ENCODE measurements at regions not wholly inside any gene's neighbourhood (a gene's known extent, or its start where the extent isn't known, plus 50 kb on each side); places are given as distances from the start of the nearest gene placed in this dataset.
A peak's percentile ranks its signal among the peaks of the same experiment; 100 is the strongest.

DNA sequence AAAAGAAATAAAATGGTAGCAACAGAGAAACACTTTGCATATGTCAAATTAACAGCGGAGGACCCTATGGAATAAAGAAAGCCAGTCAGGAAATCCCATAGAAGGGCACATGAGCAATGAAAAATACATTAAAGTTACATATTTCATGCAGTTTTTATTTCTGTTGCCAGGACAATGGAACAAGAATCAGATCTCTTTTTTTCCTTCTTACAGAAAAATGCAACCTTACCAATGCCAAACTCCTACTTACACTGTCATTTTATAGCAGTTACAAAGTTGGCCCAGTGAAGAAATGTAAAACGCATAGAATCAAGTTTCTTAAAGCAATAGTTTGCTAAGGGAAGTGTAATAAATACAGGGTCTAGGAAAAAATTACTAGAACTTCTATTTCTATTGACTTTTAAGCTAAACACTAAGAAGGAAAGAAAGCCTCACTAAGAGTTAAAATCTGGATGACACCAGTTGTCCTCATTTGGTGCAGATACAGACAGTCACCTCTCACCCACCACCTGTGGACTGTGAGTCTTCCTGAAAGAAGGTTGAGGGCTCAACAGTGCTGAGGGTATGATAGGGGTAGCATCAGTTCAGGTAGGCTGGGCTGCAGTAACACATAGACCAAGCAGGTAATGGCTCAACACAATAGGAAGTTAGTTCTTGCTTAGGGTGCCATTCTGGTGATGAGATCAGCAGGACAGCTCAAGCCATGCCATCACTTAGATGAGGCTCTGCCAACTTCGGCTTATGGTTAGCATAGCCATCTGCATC lies 224.6 kb downstream of the ANAPC10 start:
- no peaks in the 10 kb centered on the region for H3K9me3 ChIP-seq
- H3K36me3 ChIP-seq, result no peaks in the 10 kb centered on the region
- DNase-seq, result no peak
- no peak overlapping the region for H3K4me3 ChIP-seq
- no peaks in the 10 kb centered on the region for H3K27me3 ChIP-seq

GRCh38 chr4:144894573-144894972 lies 203.4 kb downstream of the ANAPC10 start:
- Histone ChIP-seq H3K36me3 (no peaks in the 10 kb centered on the region), H3K9me3 (no peaks in the 10 kb centered on the region), H3K4me3 (no peak overlapping the region), H3K27me3 (no peaks in the 10 kb centered on the region)
- peak; percentile 60 for DNase-seq

GRCh38 chr4:144899393-144899792 lies 198.6 kb downstream of the ANAPC10 start:
- Histone ChIP-seq H3K9me3 (no peaks in the 10 kb centered on the region), H3K4me3 (no peak overlapping the region), H3K36me3 (no peaks in the 10 kb centered on the region), H3K27me3 (no peaks in the 10 kb centered on the region)
- DNase-seq, result no peak

- H3K27me3 ChIP-seq, result no peaks in the 10 kb centered on the region
- H3K9me3 ChIP-seq, result no peaks in the 10 kb centered on the region
- DNase-seq, result no peak
- no peak overlapping the region for H3K4me3 ChIP-seq
- no peaks in the 10 kb centered on the region for H3K36me3 ChIP-seq
Measured at GRCh38 chr4:144901141-144901540, 196.9 kb downstream of the ANAPC10 start.

DNA sequence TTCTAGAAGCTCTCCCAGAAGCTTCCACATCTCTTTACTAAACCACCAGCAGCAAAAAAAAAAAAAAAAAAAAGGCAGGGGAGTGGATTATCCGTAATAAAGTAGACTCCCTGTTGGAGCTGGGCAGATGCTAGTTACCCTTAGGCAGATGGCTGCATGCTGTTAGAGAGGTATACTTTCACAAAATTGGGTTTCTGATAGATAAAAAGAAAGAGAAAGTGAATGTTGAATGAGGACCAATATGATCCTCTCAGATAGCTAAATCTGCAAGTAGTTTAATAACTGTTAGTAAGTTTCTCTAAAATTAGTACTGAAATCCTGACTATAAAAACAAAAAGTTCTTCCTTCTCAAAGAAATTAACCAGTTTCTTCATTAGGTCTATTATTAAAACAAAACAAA lies 195.4 kb downstream of the ANAPC10 start:
- Histone ChIP-seq H3K4me3 (no peak overlapping the region), H3K27me3 (no peaks in the 10 kb centered on the region), H3K36me3 (no peaks in the 10 kb centered on the region), H3K9me3 (no peaks in the 10 kb centered on the region)
- DNase-seq, result no peak

DNA sequence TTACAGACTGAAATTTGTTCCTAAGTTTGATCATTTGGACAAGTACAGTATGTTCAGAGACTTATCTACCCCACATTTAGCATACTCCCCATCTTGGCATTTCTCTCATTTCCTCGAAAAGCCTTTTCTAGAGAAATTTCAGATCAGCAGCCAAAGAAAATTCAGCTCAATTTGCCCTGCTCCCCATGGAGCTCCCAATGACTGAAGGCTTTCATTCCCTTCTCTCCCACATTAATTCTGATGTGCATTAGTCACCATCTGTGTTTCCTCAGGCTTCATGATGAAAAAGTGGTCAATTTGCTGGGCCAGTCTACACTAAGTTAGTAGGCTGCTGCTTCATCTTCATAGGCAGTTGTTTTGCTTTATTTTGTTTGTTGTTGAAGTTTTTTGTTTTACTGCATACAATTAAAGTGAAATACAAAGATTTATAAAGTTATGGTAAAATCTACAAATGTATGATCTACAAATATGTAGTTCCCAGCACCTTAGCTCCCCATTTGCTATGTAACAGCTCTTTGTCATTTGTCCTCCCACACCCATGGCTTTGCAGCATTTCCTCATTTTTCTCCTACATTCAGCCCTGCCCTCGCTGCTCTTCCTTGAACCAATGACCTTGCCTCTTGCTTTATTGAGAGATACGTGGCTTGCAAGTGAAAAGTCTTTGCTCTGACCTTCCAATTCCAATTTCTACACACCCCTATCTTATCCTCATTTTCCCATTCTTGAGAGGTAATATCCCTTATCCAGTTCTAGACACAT lies 193.9 kb downstream of the ANAPC10 start:
- Histone ChIP-seq H3K4me3 (no peak overlapping the region), H3K36me3 (no peaks in the 10 kb centered on the region), H3K27me3 (no peaks in the 10 kb centered on the region), H3K9me3 (no peaks in the 10 kb centered on the region)
- no peak for DNase-seq

GRCh38 chr4:144905286-144905685 lies 192.7 kb downstream of the ANAPC10 start:
- H3K27me3 ChIP-seq, result no peaks in the 10 kb centered on the region
- no peak for DNase-seq
- no peak overlapping the region for H3K4me3 ChIP-seq
- H3K9me3 ChIP-seq, result no peaks in the 10 kb centered on the region
- H3K36me3 ChIP-seq, result no peaks in the 10 kb centered on the region

GRCh38 chr4:144906181-144906925 lies 191.6 kb downstream of the ANAPC10 start:
- Histone ChIP-seq H3K27me3 (no peaks in the 10 kb centered on the region), H3K9me3 (no peaks in the 10 kb centered on the region), H3K36me3 (no peaks in the 10 kb centered on the region), H3K4me3 (no peak overlapping the region)
- peak; percentile 10 for DNase-seq

DNA sequence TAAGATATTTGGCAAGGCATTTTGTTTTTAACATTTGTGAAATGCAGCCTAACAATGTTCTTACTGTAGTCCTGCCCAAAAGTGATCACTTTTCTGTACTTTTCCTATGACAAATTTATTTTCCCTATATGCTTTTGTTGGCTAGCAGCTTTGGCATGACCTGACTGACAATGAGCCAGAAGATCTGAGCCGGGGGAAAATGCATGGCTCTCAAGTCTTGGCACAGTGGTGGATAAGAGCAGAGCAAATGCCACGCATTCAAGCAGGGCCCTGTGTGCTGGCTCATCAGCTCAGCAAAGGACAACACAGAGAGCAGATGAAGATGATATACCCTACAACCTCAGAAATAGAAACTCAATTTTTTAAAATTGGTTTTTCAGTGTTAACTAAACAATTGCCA lies 187.3 kb downstream of the ANAPC10 start:
- Histone ChIP-seq H3K4me3 (no peak overlapping the region), H3K9me3 (no peaks in the 10 kb centered on the region), H3K27me3 (no peaks in the 10 kb centered on the region), H3K36me3 (no peaks in the 10 kb centered on the region)
- peak; percentile 51 for DNase-seq
